LNCaP clone FGC (cell line): ENCODE measurements at regions not wholly inside any gene's neighbourhood (a gene's known extent, or its start where the extent isn't known, plus 50 kb on each side); places are given as distances from the start of the nearest gene placed in this dataset.
"Not testable (repeated sequence)": the region's sequence is repeated elsewhere in the genome, so short reads cannot be mapped to it uniquely, and the experiment has no call there.

Source experiments
- DNase-seq: peaks from one replicate; pipeline ENCODE4 v3.0.0-alpha.2; 2011; ENCODE audit warnings: low read depth
- H3K4me3 ChIP-seq: 2 replicates; pipeline ENCODE4 v1.5.1; 2011; ENCODE audit warnings: mild to moderate bottlenecking, low read depth, low read length, control low read depth
- CTCF ChIP-seq: IDR thresholded peaks from 2 replicates; pipeline ENCODE4 v1.5.1; 2012; ENCODE audit warnings: mild to moderate bottlenecking; ENCODE audit not compliant: control insufficient read depth, insufficient read depth; ENCODE audit errors: extremely low read depth

GRCh38 chr10:128191847-128192246 is 65.6 kb upstream of the MKI67 start:
- DNase-seq: no peak
- no peak overlapping the region for H3K4me3 ChIP-seq
- TF ChIP-seq CTCF: no peak

GRCh38 chr10:128201826-128202225 is 75.6 kb upstream of the MKI67 start:
- not testable (repeated sequence) for DNase-seq, H3K4me3 ChIP-seq

GRCh38 chr10:128203028-128203427 is 76.8 kb upstream of the MKI67 start:
- no peak overlapping the region for H3K4me3 ChIP-seq
- no peak for DNase-seq
- TF ChIP-seq CTCF: no peak

- DNase-seq, H3K4me3 ChIP-seq: not testable (repeated sequence)
Measured at GRCh38 chr10:128205591-128205990, 79.4 kb upstream of the MKI67 start.

GRCh38 chr10:128206676-128207075 is 80.5 kb upstream of the MKI67 start:
- no peak overlapping the region for H3K4me3 ChIP-seq
- DNase-seq: no peak
- TF ChIP-seq CTCF: no peak

GRCh38 chr10:128209862-128210214 is 83.6 kb upstream of the MKI67 start:
- no peak for TF ChIP-seq CTCF
- peak overlapping the region; percentile 56 for H3K4me3 ChIP-seq
- DNase-seq: no peak

- H3K4me3 ChIP-seq: peak overlapping the region; percentile 56
- peak; percentile 87 for TF ChIP-seq CTCF
- DNase-seq: no peak
Measured at GRCh38 chr10:128210215-128211063, 84.2 kb upstream of the MKI67 start.

- DNase-seq: no peak
- no peak overlapping the region for H3K4me3 ChIP-seq
- no peak for TF ChIP-seq CTCF
Measured at GRCh38 chr10:128211064-128211504, 84.9 kb upstream of the MKI67 start.
